ENCODE measurements at regions not wholly inside any gene's neighbourhood (a gene's known extent, or its start where the extent isn't known, plus 50 kb on each side); places are given as distances from the start of the nearest gene placed in this dataset.

DNA sequence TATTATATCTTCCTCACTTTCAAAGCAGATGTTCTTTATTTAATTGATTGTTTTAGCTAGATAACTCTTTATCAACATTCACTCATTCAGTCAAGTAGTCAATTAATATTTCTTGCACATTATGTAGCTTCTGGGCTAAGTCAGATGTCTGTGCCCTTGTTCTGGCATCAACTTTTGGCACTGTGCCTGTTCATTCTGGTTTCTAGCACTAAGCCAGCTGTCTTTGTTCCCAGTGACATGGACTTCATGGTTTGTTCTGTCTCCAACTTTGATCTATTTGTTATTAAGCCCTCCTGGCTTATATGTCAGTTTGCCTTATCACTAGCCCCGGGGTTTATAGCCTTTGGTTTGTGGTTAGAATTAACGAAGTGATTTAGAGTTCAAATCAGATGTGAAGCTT lies 247.9 kb upstream of the SYT4 start:
- no peak overlapping the region for H3K27ac ChIP-seq
- H3K4me3 ChIP-seq: no peak overlapping the region
- TF ChIP-seq, protein P1, sequence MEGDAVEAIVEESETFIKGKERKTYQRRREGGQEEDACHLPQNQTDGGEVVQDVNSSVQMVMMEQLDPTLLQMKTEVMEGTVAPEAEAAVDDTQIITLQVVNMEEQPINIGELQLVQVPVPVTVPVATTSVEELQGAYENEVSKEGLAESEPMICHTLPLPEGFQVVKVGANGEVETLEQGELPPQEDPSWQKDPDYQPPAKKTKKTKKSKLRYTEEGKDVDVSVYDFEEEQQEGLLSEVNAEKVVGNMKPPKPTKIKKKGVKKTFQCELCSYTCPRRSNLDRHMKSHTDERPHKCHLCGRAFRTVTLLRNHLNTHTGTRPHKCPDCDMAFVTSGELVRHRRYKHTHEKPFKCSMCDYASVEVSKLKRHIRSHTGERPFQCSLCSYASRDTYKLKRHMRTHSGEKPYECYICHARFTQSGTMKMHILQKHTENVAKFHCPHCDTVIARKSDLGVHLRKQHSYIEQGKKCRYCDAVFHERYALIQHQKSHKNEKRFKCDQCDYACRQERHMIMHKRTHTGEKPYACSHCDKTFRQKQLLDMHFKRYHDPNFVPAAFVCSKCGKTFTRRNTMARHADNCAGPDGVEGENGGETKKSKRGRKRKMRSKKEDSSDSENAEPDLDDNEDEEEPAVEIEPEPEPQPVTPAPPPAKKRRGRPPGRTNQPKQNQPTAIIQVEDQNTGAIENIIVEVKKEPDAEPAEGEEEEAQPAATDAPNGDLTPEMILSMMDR (IDR thresholded peaks at IDR 0.05): no peak
- no peak for DNase-seq (ENCODE audit: low spot score)

GRCh38 chr18:43526426-43527145 lies 249.3 kb upstream of the SYT4 start:
- Histone ChIP-seq H3K27ac (no peak overlapping the region), H3K4me3 (no peak overlapping the region)
- no peak for DNase-seq (ENCODE audit: low spot score)
- TF ChIP-seq, protein P1 (IDR thresholded peaks at IDR 0.05): no peak

DNA sequence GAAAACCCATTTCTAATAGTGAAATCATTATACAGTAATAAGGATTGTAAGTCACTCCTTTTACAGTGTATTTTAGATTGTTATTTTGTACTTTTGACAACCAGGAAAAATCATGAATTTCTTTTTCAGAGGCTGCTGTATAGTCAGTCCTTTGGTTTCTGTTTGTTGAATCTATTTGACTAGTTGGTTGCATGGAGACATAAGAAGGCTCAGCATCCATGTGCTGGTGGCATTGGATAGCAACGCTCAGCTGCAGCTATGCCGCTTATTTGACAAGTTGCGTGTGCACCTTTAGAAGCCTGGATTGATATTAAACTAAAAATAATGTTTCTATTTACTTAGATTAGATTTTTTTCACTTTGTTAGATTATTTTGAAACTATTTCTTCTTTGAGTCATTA lies 254.1 kb upstream of the SYT4 start:
- no peak overlapping the region for H3K4me3 ChIP-seq
- DNase-seq (ENCODE audit: low spot score): no peak
- TF ChIP-seq, protein P1 (IDR thresholded peaks at IDR 0.05): no peak
- no peak overlapping the region for H3K27ac ChIP-seq

DNA sequence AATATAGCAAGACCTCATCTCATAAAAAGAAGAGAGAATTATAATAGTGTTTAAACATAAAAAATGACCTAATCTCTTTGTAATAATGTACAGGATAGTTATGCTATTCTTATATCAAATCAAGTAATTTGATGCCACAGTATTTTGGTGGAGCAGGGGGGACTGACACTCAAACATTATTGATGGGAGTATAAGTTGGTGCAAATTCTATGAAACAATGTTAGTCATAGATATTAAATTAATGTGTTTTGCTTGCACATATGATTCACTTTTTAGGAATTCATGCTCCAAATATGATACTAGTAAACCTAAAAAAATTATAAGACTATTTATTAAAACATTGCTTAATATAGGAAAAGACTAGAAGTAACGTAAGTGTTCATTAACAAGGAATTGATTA lies 256.1 kb upstream of the SYT4 start:
- no peak for DNase-seq (ENCODE audit: low spot score)
- Histone ChIP-seq H3K4me3 (no peak overlapping the region), H3K27ac (no peak overlapping the region)
- TF ChIP-seq, protein P1 (IDR thresholded peaks at IDR 0.05): no peak

GRCh38 chr18:43534511-43534910 lies 257.2 kb upstream of the SYT4 start:
- TF ChIP-seq, protein P1 (IDR thresholded peaks at IDR 0.05): no peak
- DNase-seq (ENCODE audit: low spot score): no peak
- Histone ChIP-seq H3K27ac (no peak overlapping the region), H3K4me3 (no peak overlapping the region)

DNA sequence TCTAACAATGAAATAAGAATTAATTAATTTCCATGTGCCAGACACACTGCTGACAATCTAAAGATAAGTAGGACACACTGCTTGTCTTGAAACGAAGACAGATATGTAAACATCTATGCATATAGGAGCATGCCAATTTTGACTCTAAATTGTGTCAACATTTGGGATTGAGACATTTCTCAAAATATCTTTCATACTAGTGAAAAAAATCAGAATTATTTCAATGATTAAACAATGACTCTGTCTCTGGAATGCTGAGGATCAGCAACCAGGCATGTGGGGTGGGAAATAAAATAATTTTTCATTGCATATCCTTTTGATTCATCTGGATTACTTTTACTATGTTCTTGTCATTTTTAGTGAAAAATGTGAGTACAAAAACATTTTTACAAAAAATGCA lies 262.6 kb upstream of the SYT4 start:
- TF ChIP-seq, protein P1 (IDR thresholded peaks at IDR 0.05): no peak
- H3K27ac ChIP-seq: no peak overlapping the region
- DNase-seq (ENCODE audit: low spot score): no peak
- H3K4me3 ChIP-seq: no peak overlapping the region

DNA sequence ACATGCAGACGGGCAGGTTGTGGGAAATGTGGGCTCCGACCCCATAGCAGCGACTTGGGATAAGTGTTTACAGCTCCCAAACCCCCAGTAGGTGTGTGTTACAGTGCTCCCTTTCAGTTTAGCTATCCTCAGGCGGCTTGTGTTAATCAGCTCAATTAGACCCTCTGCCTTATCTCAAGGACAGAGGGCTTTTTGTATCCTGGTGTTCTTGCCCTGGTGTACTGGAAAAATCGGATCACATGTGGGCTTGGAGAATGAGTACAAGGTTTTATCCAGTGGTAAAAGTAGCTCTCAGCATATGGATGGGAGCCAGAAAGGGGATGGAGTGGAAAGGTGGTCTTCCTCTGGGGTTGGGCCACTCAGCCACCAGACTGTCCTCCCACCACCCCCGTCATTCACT lies 264.7 kb upstream of the SYT4 start:
- no peak overlapping the region for H3K27ac ChIP-seq
- no peak for DNase-seq (ENCODE audit: low spot score)
- TF ChIP-seq, protein P1 (IDR thresholded peaks at IDR 0.05): no peak
- no peak overlapping the region for H3K4me3 ChIP-seq

All from coronary artery (tissue), 2 donors.